HT1080 (cell line): ENCODE measurements at regions not wholly inside any gene's neighbourhood (a gene's known extent, or its start where the extent isn't known, plus 50 kb on each side); places are given as distances from the start of the nearest gene placed in this dataset.
"Not testable (repeated sequence)": the region's sequence is repeated elsewhere in the genome, so short reads cannot be mapped to it uniquely, and the experiment has no call there.

Experiments used
- DNase-seq: peaks from one replicate; pipeline ENCODE4 v3.0.0-alpha.2; 2015; ENCODE audit warnings: low read depth

- DNase-seq = not testable (repeated sequence)
These were observed 1185.4 kb upstream of the LRRN3 start for GRCh38 chr7:109905368-109906065.

- no peak for DNase-seq
These were observed 1175.3 kb upstream of the LRRN3 start for GRCh38 chr7:109915670-109916069.

GRCh38 chr7:109926738-109927137 is 1164.2 kb upstream of the LRRN3 start:
- DNase-seq = no peak

DNA sequence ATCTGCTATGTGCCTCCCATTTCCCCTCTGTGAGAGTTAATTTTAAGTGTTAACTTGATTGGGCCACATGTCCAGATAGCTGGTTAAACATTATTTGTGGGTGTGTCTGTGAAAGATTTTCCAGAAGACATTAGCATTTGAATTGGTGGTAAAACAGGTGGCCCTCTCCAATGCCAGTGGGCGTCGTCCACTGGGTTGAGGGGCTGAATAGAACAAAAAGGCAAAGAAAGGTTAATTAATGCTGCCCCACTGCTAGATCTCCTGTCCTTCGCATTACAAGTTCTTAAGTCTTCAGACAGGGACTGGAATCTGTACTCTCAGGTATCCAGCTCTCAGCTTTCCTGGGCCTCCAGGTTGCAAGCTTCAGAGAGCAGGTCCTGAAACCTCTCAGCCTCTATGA is 1160.9 kb upstream of the LRRN3 start:
- DNase-seq = no peak

DNA sequence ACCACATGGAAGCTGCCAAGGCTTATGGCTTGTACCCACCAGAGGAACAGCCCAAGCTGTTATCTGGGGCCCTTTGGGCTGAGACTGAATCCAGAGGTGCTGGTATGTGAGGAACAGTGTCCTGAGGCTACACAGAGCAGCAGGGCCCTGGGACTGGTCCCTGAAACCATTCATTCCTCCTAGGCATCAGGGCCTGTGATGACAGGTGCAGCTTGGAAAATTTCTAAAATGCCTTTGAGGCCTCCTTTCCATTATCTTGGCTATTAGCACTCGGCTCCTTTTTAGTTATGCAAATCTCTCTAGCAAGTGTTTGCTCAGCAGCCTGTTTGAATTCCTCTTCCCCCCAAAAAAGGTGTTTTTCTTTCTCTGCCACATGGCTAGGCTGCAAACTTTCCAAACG is 1151.7 kb upstream of the LRRN3 start:
- DNase-seq = no peak

- DNase-seq = no peak
These were observed 1145.0 kb upstream of the LRRN3 start for GRCh38 chr7:109945820-109946518.

DNA sequence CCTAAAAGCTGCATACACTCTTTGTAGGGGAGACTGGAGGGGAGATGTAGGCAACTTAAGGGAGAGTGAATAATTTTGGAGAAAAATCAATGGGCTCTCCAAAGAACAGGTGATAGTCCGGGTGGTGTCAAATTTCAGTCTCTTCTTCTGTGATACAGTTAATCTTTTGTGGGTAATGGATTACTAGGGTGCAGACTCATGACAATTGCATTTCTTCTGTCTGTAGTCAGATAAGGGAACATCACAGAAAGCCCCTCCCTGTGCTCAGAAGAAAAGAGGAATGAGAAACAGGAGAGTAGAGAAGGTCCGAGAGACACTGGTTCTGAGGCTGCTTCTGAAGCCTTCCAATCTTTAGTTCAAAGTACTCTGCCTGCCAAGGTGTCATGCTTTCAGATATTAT is 1140.7 kb upstream of the LRRN3 start:
- no peak for DNase-seq

DNA sequence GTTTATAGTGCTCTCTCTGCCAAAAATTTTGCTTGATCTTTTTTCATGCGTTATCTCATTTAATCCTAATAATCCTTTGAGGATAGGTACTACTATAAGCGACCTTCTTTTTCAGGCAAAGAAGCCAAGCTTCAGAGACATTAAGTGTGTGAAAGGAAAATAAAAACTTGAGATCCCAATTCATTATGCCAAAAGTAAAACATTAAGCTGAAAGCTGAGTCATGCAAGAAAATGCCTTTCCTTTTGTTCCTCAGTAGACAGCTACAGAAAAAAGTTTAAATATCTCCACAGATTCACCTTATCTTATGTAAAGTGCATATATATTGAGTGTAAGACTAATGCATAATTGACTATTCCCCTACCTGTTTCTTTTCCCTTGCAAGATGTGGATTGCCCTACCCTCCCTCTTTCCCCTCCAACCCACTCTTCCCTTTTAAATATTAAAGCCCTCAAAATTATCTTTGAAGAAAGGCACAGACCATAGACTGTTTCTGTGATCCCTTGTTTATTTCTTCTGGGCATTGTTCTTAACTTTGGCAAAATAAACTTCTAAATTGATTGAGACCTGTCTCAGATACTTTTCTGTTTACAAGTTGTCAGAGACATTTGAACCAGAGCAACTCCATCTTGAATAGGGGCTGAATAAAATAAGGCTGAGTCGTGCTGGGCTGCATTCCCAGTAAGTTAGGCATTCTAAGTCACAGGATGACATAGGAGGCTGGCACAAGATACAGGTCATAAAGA is 1139.9 kb upstream of the LRRN3 start:
- no peak for DNase-seq

- no peak for DNase-seq
These were observed 1139.4 kb upstream of the LRRN3 start for GRCh38 chr7:109951565-109951928.

- no peak for DNase-seq
These were observed 1134.9 kb upstream of the LRRN3 start for GRCh38 chr7:109955986-109956385.

DNA sequence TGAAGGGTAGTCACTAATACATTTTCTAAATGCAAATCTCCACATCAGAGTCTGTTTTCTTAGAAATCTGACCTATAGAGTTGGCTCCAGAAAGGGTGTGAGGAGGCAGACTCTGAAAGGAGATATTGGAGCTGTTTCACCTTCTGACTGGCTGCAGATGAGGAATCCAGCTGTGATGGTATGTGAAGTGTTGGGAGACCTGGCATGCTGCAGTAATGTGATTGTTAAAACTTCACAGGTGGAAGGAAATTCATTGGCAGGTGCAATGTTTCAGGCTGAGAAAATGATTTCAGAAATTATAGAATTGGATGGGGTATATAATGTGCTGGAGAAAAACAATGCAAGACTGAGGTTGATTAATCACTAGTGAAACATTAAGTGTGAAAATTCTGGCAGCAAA is 1134.0 kb upstream of the LRRN3 start:
- DNase-seq = no peak

DNA sequence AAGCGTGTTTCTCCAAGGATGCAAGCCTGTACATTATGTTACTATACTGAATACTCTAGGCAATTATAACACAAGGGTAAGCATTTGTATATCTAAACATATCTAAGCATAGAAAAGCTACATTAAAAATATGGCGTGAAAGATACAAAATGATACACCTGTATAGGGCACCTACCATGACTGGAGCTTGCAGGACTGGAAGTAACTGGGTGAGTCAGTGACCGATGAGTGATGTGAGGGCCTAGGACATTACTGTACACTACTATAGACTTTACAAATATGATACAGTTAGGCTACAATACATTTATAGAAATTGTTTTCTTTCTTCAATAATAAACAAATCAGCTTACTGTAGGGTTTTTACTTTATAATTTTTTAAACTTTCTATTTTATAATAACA is 1127.2 kb upstream of the LRRN3 start:
- DNase-seq = no peak

DNA sequence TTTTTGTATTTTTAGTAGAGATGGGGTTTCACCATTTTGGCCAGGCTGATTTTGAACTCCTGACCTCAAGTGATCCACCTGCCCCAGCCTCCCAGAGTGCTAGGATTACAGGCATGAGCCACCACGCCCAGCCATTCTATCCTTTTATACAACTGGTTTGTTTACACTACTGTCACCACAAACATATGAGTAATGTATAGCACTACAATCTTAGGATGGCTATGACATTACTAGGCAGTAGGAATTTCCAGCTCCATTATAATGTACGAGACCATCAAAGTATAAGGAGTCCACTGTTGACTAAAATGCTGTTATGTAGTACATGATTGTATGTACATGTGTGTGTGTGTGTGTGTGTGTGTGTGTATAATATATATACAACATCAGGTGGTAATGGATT is 1126.1 kb upstream of the LRRN3 start:
- peak; percentile 49 for DNase-seq

GRCh38 chr7:109967406-109967805 is 1123.5 kb upstream of the LRRN3 start:
- no peak for DNase-seq

DNA sequence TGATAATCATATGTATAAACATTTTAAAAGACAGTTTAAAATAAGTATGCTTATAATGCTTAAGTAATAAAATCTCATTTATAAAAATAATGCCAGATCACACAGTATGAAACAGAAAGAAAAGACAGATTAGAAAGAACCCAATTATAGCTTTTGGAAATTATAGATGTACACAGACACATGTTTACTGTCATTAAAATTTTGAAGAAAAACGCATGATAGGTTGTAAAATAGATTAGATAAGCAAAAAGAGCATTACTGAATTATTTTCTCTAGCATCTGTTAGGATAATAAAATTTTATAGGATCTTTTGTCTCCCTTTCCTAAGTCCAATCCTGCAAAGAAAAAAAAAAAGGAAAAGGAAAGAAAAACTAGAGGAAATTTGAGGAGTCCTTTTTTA is 1107.3 kb upstream of the LRRN3 start:
- DNase-seq = no peak

DNA sequence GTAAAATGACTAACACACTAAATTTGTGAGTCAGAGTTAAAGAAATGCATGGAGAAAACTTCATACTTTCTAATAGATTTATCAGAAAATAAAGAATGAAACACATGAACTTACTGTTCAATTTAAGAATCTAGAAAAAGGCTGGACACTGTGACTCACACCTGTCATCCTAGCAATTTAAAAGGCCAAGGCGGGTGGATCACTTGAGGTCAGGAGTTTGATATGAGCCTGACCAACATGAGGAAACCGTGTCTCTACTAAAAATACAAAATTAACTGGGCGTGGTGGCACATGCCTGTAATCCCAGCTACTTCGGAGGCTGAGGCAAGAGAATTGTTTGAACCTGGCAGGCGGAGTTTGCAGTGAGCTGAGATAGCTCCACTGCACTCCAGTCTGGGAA is 1106.2 kb upstream of the LRRN3 start:
- DNase-seq = peak; percentile 23

GRCh38 chr7:109986701-109987100 is 1104.2 kb upstream of the LRRN3 start:
- DNase-seq = no peak

DNA sequence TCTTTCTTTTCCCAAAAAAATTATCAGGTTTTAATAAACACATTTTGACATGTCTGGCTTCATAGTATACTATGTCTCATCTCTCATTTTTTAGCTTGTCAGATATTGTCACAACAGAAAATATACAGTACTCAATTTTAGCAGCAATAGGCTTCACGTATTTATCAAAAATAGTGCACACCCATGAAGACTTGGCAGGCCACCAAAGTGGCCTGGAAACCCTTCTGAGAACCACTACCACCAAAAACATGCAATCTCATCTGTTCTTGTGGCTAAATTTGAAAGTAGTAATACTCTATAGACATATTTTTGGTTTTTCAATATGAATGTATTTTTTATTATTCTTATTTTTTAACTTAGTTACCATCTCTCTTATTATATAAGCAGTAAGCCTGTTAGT is 1094.5 kb upstream of the LRRN3 start:
- DNase-seq = no peak

GRCh38 chr7:109996927-109997326 is 1094.0 kb upstream of the LRRN3 start:
- no peak for DNase-seq

DNA sequence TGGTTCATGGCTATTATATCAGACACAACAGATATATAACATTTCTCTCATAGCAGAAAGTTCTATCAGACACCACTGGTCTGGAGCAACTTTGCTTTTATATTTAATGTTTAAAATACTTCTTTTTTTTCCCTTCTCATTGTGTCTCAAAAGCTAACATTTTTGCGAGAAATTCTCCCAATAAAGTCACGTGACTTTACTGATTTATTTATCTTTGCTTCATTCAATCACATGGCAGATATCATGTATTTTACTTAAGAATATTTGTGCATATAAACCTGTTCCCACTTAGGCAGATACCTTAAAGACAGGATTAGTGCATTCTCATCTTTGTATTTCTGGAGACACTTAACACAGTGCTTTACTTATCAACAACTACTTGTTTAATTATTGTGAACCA is 1093.1 kb upstream of the LRRN3 start:
- DNase-seq = no peak

DNA sequence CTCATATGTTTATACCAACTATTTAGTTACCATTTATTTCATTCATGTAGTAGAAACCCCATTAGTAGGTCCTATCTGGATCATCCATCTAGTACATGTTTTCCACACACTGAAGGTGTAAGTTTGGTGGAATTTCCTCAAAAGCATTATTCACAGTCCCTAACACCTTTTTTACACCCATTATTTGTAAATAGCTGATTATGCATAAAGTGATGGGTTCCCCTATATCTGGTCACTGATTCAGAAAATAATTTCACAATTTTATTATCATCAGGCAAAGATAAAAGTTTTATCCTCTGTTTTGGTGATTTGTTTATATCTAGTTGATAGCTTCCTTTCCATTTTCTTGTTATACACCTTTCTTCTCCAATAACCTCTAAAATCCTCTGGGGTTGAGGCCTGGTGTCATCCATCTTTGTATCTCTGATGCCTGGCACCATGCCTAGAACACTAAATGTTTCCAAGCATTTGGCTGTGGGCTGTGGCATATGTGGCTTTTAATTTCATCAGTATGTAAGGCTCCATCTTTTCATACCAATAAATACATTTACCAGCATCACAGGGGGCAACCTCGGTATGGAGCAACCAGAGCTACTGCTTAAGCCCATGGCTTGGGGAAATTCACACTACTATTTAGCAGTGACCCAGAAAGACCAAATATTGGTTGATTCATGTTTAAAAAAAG is 1089.5 kb upstream of the LRRN3 start:
- no peak for DNase-seq

- DNase-seq = no peak
These were observed 1087.1 kb upstream of the LRRN3 start for GRCh38 chr7:110003827-110004226.
